Muscle of back (tissue), 3 donors: ENCODE measurements at regions not wholly inside any gene's neighbourhood (a gene's known extent, or its start where the extent isn't known, plus 50 kb on each side); places are given as distances from the start of the nearest gene placed in this dataset.
"Not testable (repeated sequence)": the region's sequence is repeated elsewhere in the genome, so short reads cannot be mapped to it uniquely, and the experiment has no call there.

ENCODE experiments used
- DNase-seq, 3 donors: peaks; one replicate each; pipeline versions ENCODE4 v3.0.0 to v3.0.0-alpha.2; 2013

DNA sequence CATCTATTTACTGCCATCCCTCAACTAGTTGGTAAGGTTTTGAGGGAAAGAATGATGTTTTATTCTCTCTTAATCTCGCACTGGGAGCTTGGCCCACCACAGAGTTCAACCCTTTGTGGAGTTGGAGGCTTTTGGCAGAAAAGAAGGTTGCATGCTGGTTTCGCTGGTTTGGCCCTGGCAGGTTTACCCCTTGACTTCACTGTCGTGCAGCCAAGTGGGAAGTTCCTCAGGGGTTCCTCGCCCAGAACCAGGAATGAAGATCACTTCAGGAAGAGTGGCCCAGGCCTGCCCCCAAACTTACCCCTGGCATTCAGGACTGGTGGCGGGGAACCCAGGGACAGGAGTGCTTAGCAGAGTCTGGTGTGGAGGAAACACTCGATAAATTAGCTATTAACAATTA lies 103.1 kb upstream of the LYZL2 start:
- DNase-seq: no peak

DNA sequence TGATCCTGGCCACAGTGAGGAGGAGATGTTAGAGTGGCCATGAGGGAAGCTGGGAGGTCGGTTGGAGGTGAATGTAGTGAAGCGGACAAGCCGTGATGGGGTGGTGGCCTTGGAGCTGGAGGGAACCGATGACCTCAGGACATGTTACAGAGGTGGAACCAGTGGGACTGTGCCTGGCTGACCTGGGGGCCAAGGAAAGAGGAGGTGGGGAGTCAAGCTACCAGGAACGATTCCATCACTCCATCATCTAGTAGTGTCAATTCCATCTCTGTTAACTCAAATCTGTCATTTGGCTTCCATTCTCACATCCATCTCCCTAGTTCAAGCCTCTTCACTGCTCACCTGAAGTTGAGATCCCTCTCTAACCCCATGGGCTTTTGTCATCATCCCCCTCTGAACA lies 102.4 kb upstream of the LYZL2 start:
- no peak for DNase-seq

DNA sequence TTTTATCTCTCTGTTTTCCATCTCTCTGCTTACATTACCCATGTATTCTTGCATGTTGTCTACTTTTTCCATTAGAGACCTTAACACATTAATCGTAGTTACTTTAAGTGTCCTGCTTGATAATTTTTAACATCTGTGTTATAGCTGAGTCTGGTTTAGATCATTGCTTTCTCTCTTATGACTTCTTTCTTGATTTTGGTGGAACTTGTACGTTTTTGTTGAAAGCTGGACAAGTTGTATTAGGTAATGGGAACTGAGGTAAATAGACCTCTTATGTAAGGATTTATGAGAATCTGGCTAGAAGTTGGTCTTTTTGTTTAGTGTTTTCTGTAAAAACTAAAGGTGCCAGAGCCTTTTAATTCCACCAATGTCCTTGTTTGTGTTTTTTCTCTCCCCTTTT lies 100.8 kb upstream of the LYZL2 start:
- no peak for DNase-seq

DNA sequence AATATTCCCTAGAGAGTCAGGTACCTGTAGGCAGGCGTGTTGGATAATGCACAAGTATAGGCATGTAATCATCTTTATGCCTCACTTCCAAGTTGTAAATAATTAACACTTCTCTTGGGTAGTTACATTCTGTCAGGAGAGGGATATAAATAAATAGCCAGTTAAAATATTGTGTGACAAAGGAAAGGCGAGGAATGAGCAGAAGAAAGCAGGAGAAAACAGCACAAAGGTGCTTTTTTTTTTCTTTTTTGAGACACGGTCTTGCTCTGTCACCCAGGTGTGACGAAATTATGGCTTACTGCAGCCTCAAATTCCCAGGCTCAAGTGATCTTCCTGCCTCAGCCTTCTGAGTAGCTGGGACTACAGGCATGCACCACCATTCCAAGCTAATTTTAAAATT lies 99.2 kb upstream of the LYZL2 start:
- DNase-seq: no peak

DNA sequence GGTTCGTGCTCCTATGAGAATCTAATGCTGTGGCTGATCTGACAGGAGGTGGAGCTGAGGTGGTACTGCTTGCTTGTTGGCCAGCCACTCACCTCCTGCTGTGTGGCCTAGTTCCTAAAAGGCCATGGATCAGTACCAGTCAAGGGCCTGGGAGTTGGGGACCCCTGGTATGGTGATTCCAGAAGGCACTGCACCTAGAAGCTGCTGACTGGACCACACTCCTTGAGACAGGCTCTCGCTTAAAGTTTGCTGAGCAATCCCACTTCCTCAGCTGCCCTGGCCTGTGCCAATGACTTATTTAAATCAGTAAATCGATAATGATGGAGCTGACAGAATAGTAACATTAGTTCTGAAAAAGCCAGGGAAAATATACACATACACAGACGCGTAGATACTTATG lies 98.6 kb upstream of the LYZL2 start:
- DNase-seq: no peak

DNA sequence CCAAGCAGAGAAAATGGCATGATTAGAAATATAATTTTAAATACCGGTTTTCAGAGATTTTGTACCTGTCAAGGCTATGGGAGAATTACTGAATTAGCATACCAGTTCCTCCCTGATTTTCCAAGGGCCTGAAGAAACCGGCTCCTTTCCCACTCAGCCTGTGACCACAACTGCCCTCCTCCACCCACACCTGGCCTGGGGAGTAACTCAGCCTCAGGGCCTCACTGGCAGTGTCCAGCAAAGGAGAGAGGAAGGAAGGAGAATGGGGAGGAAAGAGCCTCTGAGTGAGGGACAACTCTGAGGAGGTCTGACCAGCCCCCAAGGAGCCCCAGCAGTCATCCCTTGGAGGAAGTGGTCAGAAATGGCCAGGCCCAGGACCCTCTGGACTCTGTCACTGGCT lies 98.0 kb upstream of the LYZL2 start:
- no peak for DNase-seq

DNA sequence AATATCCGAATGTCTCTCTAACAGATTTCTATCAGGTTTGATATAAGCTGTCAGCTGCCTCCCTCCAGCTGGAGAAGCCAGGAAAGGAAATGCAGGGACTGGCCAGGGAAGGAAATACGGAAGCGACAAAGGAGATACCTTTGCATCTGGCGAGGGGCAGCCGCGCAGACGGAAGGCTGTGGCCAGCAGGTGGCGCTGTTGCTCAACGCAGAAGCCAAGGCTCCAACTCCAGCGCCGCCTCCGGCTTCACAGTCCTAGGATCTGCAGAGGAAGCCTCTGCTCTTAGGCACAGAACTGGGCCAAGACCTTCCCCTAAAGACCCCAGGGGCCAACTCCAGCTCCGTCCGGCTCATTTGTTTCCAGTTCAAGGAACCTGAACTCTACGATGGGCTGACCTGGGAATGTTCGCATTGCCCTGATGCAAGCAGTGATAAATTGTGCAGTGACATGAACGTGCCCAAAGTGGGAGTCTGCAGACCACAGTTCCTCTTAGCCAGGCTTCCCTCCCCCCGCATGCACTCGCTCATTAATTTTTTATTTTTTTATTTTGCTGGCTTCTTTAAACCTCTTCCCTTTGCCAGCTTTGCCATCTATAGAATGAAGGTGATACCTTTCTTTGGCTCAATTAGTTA lies 97.3 kb upstream of the LYZL2 start:
- DNase-seq: peak; percentile 72 to 91 (median 90)

DNA sequence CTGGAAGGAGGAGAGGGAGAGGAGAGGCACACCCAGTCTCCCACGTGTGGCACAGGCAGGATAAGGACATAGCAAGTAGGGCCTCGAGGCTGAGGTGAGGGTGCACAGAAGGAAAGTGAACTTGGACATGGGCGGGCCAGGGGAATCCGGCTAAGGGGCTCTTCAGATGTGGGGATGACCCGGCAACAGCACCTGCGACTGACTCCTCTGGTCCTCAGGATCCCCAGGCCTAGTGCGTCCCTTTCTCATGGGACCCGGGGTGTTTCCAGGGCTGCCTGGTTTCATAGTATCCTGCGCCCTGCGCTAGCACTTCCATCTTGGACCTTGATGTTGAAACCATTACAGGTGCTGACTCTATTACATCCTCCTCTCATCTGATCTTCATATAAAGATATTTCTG lies 96.1 kb upstream of the LYZL2 start:
- DNase-seq: no peak

DNA sequence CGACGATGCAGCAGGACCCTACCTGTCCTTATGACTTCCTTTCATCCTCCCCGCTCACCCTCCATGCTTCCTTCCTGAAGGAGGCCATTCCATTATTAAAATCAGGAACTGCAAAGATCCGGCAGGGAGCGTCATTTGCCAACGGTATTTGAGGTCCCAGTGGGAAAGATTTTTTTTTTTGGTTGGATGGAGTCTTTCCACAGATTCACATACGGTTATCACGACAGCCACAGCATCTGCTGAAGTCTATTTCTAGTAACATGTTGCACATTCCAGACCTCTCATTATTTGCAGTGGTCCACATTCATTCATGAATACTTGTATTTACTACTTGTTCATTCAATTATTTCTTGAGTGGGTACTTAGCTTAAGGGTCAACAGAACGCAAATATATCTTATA lies 94.7 kb upstream of the LYZL2 start:
- no peak for DNase-seq

DNA sequence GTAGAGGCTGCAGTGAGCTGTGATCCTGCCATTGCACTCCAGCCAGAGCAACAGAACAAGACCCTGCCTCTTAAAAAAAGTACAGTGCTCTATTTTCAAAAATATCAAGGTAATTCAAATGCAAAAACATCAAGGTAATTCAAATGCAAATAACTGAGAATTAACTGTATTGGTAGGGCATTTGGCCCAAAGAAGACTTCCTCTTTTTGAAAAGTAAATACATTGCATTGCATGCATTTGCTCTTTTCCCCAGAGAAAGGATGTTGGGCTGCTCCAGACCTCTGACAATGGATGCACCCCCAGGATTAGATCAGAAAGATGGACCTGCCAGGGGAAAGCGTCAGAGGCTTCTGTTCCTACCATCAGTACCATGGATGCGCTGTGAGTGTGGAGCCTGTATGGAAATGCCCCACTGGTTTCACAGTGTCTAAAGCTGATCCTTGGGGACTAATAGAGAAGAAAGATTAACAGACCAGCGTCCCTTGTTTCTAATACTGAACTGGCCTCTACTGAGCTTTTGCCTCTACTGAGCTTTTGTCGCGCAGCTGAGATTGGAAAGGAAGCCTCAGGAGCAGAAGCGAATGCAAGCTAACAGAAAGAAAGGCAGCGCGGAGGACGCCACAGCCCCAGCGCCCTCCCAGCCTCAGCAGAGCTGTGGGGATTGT lies 93.5 kb upstream of the LYZL2 start:
- no peak for DNase-seq

DNA sequence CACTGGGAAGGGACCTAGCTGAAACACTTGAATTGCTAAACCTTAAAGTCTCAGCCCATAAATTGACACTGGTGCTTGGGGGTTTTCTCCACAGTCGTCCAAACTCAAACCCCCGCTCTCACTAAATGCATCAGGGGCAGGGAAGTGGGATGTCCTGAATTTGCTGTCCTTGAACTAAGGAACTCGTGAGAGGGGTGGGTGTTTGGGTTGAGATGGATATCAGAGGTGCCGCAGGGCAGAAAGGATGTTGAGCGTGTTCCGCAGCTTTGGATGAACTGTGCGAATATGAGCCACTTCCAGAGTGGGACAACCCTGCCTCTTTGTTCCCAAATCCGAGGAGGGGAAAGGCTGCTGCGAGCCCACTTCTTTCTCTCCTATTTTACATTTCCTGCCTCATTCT lies 90.3 kb upstream of the LYZL2 start:
- DNase-seq: no peak

DNA sequence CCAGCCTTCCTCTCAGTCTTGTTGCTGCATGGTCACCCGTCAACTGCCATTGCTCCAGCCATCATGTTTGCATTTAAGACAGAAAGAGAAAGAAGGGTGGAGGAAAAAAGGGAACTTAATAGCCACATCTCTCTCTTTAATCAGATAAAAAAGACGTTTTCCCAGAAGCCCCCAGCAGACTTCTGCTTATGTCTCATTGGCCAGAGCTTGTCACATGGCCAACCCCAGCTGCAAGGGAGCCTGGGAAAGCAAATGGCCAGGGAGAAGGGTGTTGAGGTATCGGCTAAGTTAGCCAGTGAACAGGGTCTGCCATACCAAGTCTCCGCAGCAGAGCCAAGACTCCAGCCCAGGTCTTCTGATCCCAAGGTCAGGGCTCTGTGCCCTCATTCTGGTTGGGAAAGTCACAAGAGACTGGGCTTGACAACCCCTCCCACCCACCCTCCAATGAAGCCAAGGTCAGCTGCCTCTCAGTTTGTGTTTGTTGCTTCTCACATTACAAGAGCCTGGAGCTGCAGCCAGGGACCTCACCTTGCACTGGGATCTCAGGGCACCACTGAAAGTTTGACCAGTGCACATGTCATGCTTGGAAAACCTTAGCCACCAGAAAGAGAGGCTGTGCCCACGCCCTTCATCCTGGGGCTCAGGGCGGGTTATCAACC lies 80.3 kb upstream of the LYZL2 start:
- DNase-seq: no peak

DNA sequence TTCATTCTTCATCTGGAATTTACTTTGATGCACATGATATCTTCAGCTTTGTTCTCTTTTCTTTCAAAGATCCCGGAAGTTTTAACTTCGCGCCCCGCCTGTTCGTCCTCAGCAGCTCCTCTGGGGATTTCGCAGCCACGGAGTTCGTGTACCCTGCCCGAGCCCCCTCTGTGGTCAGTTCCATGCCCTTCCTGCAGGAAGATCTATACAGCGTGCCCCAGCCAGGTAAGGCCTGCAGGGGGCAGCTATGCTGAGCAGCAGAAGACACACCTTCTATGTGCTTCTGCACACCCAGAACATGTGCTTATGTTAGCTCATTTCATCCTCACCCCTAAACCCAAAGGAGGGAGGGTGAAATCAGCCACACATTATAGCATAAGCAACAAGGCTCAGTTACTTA lies 79.7 kb upstream of the LYZL2 start:
- DNase-seq: no peak

DNA sequence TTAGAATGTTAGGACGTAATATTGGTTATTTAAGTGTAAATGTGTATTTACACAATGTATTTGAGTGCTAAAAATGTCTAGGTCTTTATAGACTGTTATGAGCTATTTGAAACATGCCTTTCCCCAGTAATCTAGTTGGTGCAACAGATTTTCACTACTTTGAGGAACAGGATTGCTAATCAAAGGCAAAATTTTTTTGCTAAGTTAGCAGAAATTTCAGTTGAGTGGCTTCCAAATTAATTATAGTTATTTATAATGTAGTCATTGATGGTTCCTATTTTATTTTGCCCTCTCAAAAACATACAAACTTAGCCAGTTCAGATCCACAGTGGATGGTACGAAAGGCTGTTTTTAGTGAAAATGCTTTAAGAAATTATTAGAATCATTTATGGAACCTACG lies 78.7 kb upstream of the LYZL2 start:
- no peak for DNase-seq

DNA sequence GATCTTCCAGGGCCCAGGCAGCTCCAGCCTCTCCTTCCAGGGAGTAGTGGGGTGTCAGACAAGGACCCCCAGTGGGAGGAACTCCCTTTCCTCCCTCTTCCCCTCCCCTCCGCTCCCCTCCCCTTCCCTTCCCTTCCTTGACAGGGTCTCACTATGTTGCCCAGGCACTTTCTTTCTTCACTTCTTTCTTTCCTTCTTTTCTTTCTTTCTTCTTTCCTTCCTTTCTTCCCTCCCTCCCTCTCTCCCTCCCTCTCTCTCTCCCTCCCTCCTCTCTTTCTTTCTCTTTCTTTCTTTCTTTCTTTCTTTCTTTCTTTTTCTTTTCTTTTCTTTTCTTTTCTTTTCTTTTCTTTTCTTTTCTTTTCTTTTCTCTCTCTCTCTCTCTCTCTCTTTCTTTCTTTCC lies 76.6 kb upstream of the LYZL2 start:
- DNase-seq: not testable (repeated sequence)

DNA sequence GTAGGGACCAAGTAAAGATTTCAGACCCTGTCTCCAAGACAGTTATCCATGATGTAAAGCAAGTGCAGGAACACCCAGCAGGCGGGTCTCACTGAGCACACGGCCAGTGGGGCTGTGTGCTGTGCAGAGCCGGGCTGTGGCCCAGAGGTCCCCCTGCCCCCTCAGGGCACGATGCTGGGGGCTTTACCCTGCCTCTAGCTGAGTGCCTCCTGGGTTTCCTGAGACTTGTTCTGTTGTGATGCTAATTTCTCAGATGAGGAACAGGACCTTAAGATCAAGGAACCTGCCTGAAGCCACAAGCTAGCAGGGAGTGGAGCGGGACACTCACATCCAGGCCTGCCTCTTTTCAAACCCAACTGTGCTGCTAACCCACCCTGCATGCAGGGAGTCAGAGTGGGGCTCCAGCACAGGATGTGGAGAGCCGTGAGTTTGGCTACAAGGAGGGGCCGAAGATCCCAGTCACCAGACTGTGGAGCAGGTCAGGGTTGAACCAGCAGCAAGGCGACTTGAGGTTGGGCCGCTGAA lies 76.1 kb upstream of the LYZL2 start:
- no peak for DNase-seq

DNA sequence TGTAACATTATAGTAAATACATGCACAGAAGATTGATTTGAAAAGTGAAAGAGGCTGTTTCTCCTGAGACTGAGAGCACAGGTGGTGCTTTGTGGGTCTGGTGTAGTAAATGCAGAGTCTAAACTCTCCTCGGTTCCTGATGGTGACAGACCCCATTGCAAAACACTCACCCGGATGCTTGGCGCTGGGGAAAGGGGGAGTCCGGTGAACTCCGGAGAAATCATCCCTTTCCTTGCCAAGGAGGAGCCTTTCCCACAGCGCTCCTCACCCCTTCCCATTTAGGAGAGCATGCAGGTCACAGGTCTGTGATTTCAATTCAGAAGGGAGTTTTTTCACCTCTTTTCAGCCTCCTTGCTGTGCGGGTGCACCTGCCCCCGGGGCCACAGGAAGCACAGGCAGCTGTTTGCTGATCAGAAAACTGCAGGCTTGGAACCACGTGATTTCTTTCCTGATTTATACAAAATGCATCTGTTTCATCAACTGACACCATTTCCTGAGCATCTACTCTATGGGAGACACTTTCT lies 75.6 kb upstream of the LYZL2 start:
- no peak for DNase-seq

DNA sequence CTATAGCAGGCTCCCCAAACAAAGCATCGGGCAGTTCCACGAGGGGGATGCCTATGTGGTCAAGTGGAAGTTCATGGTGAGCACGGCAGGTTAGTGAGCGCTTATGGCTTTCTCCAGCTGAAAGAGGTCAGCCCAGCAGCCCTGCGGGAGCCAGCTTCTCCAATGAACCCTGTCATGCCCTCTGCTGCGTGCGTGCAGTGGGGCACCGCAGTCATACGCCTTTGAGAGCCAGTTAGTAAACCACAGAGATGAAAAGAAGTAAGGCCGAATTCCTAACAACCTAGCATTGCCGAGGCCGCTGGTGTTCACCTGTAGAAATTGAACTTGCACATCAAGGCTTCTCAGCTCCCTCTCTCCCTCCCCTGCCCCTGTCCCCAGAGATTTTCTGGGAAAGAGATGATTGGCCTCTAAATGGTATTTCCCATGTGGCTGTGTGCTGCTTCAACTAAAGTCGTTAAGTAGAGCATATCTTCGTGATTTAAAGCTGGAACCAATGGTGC lies 75.1 kb upstream of the LYZL2 start:
- DNase-seq: not testable (repeated sequence)

DNA sequence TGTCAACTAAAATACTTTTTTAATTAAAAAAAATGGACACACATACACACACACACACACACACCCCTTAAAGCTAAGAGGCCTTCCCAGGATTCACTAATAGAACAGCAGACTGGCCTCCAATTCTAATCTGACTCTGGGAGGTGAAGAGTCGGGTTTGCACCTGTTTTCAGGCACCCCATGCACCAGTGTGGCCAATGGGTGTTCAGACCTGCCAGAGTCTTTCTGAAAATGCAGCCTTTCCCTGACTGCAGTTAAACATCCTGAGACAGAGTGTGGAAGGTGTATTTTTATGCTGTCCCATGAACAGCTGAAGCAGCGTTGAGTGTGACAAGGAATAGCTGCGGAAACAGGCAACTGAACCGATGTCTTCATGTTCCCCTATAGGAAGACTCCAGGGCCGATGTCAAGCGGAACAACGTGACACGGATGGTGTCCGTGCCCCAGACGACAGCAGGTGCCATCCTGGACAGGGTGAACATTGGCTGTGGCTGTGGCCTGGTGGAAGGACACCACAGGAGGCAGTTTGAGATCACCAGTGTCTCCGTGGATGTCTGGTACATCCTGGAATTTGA lies 74.6 kb upstream of the LYZL2 start:
- no peak for DNase-seq

DNA sequence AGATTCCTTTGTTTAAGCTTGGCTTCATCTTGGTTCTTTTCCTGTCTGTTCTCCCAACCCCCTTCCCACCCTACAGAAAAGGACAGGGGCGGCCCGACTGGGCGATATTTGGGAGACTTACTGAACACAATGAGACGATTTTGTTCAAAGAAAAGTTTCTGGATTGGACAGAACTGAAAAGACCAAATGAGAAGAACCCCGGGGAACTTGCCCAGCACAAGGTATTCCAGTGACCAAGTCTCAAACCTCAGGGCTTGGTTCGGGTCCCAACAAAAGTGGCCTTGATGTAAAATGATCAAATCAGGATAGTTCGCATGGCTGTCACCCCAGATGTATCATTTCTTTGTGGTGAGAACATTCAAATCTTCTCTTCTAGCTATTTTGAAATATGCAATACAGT lies 73.9 kb upstream of the LYZL2 start:
- DNase-seq: not testable (repeated sequence)

DNA sequence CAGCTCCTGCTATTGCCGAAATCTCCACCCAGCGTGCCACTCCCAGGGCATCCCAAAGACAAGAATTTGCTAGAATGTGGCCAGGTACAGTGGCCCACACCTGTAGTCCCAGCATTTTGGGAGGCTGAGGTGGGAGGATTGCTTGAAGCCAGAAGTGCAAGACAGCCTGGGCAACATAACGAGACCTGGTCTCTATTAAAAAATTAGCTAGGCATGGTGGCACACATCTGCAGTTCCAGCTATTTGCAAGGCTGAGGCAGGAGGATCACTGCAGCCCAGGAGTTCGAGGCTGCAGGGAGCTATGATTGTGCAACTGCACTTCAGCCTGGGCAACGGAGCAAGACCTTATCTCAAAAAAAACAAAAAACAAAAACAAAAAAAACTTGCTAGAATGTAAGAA lies 73.3 kb upstream of the LYZL2 start:
- DNase-seq: no peak

DNA sequence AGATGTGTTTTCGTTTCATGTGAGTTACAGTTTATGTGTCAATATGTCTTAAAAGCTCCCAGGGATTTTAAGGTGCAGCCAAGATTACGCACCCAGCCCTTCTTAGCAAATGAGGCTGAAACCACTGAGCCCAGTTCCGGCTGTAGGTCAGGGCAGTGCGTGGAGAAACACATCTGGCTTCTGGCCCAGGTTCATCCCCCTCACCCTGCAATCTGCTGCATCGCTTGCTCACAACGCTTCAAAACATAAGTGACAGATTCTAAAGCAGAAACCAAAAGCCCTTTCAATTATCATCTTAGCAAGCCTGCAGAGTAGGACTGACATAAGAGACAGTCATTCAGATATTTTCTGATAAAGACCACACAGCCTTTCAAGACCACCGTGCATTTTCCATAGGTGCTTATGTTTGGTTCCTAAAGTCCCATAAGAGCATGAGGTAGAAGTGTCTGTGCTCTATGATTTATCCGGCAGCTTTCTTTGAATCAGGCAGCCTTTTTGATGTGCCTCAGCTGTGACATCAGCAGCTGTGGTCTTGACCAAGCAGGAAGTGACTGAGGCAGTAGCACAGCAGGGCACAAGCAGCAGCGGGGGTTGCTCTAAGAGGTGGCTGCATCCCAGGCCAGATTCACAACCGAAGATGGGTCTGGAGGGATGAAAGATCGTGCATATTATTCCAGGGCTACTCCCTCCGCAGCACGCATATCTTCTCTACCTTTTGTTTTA lies 72.1 kb upstream of the LYZL2 start:
- no peak for DNase-seq
